DMS153 treated with DMSO at 0.1 percent for 48 hours (cell line): ENCODE measurements at regions not wholly inside any gene's neighbourhood (a gene's known extent, or its start where the extent isn't known, plus 50 kb on each side); places are given as distances from the start of the nearest gene placed in this dataset.

Experiments
- DNase-seq: peaks from one replicate; lab custom pipeline; 2025; ENCODE audit not compliant: unreplicated experiment; lab: John Stamatoyannopoulos, UW

DNA sequence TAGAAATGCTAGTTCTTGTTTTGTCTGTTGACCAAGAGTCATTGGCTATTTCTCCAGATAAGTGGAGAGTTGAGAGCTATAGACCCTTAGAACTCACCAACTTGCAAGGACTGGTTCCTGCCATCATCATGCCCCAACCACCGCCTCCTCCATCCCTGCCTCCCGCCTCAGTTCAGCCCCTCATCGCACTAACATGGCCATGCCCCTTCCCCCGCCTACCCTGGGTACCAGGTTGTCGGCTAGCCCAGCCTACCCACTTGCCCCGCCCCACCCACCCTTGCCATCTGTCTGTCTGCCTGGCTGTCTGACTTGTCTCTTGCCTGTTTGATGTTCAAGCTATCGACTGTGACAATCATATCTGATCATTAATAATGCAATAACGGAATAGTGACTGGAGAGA, 154.1 kb downstream of the TRIM29 start:
- DNase-seq, result no peak

DNA sequence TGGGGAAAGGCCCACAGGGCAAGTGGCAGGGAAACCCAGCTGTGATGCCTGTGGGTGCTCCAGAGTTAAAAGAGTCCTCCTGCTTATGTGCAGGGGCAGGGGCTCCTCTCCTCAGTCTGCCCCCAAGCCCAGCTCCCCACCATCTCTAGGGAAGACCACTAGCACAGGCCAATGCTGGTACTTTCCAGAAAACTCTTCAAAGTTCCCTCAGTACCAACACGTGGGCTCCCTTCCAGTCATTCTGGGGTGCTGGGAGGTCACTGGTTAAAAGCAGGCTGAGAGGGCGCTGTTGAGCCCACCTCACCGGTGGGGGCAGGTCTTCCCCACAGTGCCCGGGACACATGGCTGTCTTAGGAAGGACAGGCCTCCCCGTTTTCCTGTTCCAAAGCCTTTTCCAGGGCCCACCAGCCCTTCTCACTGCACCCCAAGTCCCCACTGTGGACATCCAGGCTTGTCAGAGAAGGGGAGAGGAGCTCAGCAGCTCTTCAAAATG, 154.6 kb downstream of the TRIM29 start:
- DNase-seq, result no peak

DNA sequence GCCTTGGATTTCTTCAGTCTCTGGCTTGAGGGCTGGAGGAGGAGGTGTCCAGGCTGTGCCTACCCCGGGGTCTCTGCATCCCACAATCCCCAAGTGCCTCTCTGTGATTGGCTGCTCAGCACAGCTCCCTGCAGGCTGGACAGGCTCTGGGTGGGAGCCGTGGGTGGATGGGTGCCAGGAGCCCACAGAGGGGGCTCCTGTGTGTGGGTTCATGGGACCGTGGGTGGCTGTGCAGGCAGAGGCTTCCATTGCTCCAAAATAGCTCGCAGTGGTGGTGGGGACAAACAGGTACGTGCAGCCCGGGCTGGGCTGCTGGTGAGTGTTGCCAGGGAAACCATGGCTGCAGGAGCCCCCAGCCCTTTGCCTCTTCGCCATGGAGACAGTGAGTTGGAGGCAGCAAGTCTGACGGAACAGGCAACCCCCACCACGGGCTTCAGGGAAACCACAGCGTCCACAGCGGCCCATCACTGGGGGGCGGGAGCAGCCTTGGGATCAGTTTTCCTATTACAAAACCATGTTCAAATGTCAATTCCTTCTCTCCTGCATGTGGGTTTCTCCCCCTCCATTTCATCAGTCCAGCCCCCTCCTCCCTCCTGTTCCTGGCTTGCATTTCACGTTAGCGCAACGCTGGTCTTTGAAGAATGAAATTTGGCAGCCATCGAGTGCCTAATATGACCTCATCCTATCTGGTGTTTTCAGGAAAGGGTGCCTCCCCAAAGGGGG, 155.2 kb downstream of the TRIM29 start:
- no peak for DNase-seq

DNA sequence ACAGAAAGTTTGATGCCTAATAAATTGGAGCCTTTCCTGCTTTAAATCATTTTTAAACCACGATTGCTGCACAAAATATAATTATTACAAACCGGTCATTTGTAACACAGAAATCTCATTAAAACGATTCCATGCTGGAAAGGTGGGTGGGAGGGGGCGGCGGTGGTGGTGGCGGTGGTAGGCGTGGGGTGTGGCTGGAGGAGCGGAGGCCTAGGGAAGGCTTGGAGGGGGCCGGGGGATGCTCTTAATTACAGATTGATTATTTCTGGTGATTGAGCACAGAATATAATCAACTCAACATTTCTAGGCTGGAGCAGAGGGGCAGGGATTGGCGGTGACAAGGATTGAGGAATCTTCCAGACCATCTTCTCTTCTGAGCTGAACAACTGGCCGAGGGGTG, 157.5 kb downstream of the TRIM29 start:
- DNase-seq, result no peak

DNA sequence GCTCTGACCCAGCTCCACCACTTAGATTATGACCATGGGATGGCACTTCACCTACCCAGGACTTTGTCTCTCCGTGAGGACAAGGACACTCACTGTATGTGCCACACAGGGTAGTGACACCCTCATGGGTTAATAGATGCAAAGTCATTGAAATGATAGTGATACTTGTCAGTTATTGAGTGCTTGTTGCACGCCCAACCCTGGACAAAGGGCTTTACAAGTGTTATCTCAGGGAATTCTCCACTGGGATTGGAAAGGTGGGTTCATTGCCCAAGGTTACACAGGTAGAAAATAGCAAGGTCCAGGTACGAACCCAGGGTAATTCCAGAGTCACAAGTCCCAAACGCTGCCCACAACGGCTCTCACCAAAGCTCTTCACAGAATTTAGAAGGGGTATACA, 158.2 kb downstream of the TRIM29 start:
- DNase-seq, result no peak

DNA sequence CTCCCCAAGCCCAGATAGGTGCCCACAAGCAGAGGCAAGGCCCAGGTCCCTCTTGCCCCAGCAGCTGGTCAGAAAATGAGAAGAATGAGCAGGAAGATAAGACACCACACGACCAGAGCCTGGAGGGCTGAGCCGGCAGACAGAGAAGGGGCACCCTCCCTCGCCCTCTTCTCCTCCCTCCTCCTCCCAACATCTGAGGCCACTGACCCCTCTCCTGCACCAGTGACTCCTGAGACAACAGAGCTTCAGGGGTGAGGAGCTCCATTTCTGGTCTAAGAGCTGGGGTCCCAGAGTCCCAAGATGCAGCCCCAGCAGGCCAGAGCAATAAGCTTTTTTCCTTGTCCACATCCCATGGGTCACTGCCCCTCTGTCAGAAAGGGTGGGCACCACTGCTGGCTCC, 159.2 kb downstream of the TRIM29 start:
- no peak for DNase-seq

DNA sequence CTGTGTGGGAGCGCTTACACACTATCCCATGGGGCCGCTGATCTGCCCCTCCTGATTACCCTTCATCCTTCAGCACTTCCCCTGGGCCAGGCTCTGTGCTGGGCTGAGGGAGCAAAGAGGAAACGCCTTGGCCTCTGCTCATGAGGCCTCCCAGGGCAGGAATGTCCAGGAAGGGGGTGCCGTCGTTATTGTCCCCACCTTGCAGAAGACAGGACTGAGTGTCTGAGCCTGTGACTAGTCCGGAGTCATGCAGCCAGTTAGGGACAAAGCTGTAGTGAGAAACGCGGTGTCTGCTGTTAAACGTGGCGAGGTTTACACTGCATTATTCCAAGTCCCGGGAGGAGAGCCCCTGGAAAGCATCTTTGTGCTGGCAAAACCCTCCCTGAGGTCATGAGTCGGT, 160.0 kb downstream of the TRIM29 start:
- no peak for DNase-seq

DNA sequence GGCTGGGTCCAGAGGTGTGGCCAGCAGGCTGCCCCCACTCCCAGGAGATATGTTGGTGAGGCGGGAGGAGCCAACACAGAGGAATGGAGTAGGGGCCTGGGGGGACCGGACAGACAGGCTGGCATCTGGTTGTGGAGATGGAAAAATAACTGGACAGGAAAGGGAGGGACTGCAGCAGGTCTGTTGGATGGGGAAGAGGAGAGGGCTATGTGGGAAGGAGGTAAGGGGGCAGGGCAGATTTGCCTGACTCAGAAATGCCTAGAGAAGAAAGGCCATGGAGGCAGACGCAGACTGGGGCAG, 160.4 kb downstream of the TRIM29 start:
- no peak for DNase-seq

DNA sequence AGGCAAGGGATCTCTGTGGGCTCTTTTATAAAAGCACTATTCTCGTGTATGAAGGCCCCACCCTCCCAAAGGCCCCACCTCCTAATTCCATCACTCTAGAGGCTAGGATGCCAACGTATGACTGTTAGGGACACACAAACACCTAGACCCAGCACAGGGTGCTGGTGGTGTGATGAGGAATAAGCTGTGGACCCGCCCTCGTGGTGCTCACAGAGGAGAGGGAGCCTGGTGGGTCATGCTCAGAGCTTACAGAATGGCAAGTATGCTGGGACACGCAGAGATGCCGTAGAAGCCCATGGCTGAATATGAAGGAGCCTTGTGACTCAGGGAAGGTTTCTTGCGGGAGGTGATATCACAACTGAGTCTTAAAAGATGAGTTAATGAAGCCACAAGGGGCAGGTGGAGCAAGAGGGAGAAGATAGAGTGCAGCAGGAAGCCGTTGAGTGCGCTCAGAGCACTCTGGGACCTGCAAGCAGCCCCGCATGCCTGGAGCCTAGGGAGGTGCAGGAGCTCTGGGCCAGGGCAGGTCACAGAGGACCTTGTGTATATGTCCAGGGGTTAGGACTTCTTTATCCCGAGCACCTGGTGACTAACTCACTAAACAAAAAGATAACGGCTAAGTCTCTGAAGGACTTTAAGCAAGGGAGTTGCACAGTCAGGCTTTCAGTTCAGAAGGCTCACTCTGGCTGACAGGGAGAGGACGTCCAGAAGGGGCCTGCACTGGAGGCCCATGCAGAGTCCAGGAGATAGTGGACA, 160.9 kb downstream of the TRIM29 start:
- DNase-seq, result no peak

DNA sequence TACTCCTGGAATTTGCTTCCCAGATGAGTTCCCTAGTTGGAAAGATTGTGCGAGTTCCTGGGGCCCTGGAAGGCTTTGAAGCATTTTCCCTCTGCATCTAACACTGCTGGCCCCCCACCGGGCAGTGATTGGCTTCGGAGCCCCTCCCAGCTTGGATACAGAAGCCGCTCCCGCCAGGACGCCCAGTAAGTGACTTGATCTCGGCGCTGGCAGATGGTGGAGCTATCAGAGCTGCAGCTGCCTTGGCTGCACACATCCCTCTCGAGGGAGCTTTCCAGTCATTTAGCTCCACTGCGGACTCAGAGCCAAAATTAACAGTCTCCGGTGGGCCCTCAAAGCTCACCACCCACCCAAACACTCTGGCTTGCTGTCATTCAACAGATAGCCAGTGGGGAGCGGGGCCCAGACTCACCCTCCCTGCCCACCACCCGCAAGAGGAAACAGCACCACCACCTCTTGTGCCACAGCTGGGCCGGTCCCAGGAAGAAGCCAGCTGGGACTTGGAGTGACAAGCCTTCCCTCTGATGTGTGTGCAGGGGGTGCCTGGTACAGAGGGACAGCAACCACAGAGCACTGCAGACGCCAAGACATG, 162.3 kb downstream of the TRIM29 start:
- DNase-seq, result no peak

DNA sequence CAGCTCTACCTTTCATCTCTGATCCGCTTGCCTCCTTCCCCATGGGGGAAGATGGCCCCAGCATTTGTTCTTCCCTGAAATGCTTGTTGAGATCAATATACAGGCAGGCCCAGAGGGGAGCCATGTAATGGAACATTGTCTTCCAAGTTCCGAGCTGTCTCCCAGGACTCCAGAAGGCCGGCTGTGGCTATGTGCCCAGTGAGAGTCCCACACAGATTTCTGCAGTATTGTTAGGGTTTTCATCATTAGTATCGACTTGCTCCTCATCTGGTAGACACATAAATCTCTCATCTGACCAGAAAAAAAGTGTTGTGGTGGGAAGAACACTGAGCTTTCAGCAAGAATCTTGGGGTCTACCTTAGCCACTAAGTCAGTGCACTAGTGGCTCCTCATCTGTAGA, 163.4 kb downstream of the TRIM29 start:
- DNase-seq, result no peak

DNA sequence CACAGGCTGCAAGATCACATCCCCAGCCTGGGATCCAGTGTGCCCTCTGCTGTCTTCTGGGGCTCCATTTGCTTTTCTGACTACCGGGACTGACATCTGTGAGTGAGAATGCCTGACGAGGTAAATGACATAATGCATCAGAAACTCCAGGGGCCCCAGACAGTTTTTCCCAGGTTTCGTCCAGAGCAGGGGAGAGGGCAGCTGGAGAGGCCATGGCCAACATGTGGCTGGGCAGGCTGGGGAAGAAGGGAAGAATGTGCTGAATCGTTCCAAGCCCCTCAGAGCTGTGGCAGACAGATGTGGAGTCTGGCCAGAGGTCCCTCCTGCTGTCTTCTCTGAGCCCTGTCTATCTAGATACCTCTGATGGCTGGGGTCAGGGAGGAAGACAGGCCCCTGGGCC, 163.9 kb downstream of the TRIM29 start:
- no peak for DNase-seq

DNA sequence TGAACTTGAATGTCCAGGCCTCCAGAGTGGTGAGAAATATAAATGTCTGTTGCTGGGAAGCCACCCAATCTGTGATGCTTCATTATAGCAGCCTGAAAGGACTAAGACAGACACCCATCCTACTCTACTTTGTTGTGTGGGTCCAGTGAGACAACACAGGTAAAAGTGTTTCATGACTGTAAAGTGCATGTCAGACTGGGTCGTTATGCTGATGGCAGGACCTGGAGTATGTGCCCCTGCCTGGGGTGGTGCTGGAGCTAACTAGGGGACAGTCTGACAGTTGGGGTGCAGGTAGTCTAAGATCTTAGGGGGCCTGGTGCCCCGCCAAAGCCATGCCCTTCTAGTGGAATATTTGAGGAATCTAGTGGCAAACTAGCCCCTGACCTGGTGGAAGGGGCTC, 165.6 kb downstream of the TRIM29 start:
- no peak for DNase-seq

DNA sequence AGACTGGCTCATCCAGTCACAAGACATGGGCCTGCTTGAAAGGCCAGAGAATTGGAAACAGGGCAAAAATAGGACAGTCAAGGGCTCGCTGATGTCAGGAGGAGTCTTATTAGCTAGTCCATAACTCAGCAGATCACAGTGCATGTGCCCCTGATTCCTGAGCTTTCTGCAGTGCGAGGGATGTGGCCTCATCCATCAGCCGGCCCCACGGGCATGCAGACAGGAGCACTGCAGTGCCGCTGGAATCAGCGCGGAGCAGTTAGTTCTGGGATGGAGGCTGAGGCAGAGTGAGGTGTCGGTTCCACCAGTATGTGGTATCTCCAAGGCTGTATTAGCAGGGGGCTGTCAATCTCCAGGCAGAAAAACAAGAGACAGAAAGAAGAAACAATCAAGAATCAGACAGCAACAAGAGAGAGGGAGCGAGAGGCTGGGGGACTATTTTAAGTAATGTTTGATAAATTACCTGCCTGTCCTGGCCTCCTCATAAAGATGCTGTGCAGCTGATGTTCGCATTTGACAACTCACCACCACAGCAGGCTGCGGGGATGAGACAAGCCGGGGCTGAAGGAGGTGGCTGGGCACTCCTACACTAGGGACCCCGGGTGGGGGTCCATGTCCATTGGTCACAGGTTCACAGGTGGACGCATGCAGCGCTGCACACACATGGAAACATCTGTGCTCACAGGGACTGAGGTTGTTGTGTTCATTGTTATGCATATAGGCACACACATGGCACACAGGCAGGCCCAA, 167.2 kb downstream of the TRIM29 start:
- no peak for DNase-seq

DNA sequence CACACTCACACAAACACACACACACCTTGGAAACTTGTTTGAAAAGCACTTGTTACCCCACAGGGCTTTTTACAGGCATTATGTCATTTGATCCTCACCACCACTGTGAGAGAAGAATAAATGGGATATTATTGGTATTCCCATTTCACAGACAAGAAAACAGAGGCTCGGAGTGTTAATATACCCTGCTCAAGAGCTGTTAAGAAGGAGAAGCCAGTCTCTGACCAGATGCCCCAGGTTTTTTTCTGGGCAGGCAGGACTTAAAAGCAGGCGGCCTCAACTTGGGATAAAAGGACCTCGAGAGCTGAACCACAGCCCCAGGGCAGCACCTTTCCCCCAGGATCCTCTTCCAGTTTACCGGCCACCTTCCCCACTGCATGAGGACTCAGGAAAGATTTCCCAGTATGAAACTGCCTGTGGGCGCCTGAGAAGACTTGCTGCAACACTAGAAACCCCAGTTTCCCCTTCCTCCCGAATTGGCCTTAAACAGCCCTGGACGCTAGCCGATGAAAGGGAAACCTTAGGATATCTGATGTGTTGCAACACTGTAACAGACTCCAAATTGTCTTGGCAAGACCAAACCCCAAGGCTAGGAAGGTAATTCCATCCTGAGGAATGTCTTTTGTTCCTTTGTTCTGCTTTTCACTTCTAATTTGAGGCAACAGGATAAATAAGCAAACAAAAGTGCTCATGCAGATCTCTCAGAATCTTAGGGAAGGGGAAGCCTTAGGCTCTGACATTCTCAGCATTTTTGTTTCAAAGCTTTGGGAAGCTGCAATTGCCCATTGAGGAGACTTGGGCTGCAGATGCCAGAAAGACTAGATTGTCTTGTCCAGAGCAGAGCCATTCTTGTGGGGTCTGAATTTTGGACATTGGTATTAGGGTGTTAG, 173.5 kb downstream of the TRIM29 start:
- DNase-seq, result no peak

DNA sequence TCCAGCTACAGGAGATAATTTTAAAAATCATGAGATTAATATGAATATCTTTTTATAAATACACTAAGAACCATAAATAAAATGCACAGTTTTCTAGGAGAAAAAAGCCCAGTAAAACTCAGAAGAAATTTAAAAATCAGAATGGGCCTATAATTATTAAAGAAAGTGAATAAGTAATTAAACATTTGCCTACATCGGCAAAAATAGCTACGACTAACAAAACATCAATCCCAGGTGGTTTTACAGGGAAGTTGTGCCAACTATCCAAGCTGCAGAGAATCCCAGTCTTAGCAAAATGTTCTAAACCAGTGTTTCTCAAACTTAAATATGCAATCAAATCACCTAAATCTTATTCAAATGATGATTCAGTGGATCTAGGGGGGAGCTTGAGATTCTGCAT, 180.0 kb downstream of the TRIM29 start:
- no peak for DNase-seq

DNA sequence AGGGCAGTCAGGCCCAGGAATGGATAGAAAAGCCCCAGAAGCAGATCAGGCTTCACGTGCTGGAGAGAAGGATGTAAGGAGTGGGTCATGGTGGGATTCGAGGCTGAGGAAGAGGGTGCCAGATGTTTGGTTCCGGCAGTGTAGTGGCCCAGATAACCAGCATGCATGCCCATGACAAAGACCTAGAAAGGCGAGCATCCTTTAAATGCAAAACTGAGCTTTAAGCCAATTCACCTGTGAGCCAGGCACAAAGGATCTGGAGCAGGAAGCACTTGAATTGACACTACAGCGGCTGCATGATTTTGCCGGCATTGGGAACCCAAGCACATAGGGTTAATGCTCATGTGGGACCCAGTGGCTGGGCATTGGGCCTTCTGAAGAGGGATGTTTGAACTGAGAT, 185.5 kb downstream of the TRIM29 start:
- DNase-seq, result no peak

DNA sequence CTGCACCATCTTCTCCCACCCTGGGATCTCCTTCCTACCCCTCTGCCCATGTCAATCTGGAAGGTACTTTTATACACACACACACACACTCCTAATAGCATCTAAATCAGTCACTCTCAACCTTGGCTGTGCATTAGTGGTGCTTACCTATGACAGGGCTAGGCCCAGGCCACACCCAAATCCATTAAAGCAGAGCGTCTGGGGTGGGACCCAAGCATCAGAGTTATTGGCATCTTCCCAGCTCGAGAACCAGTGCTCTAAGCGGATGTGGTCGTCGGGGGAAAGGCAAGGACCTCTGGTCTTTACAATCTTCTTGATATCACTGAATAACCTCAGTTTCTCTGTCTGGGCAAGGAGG, 194.6 kb downstream of the TRIM29 start:
- DNase-seq, result no peak

DNA sequence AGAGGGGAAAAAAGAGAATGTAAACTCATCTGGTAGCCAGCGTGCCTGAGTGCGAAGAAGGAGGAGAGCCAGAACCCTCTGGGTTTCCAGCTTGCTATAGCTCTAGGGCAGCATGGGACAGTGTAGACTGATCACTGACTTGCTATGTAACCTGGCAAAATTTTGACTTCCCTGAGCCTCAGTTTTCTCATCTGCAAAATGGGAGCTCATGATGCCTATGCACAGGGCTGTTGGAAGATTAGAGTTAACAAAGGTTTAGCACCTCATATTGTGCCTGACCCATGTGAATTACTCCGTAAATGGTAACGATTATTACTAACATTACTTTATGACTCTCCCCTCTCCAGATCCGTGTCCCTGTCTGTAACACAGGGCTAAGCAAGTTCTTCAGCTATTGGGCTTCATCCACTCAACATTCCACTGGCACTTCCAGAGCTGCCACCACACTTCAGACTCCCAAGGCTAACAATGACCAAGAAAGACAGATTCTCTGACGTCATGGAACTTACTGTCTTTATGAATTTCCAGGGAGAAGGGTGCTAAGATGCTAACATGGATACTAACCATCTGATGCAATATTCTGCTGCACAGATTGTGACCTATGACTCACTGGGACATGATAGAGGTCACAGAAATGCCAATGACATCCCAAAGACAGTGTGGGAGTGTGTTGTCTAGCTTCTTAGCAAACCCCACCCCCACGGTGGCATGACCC, 195.2 kb downstream of the TRIM29 start:
- no peak for DNase-seq
